GM18502 (cell line): ENCODE measurements at regions not wholly inside any gene's neighbourhood (a gene's known extent, or its start where the extent isn't known, plus 50 kb on each side); places are given as distances from the start of the nearest gene placed in this dataset.

ENCODE experiments used
- ATAC-seq: cut with Tn5 transposase; IDR thresholded peaks from one replicate; pipeline ENCODE4 v1.9.1; 2021; ENCODE audit warnings: mild to moderate bottlenecking; ENCODE audit not compliant: unreplicated experiment, poor library complexity

- ATAC-seq, result no peak
These were observed 175.3 kb upstream of the KLF14 start for GRCh38 chr7:130909161-130909836.

- ATAC-seq, result no peak
These were observed 176.1 kb upstream of the KLF14 start for GRCh38 chr7:130909881-130910672.

DNA sequence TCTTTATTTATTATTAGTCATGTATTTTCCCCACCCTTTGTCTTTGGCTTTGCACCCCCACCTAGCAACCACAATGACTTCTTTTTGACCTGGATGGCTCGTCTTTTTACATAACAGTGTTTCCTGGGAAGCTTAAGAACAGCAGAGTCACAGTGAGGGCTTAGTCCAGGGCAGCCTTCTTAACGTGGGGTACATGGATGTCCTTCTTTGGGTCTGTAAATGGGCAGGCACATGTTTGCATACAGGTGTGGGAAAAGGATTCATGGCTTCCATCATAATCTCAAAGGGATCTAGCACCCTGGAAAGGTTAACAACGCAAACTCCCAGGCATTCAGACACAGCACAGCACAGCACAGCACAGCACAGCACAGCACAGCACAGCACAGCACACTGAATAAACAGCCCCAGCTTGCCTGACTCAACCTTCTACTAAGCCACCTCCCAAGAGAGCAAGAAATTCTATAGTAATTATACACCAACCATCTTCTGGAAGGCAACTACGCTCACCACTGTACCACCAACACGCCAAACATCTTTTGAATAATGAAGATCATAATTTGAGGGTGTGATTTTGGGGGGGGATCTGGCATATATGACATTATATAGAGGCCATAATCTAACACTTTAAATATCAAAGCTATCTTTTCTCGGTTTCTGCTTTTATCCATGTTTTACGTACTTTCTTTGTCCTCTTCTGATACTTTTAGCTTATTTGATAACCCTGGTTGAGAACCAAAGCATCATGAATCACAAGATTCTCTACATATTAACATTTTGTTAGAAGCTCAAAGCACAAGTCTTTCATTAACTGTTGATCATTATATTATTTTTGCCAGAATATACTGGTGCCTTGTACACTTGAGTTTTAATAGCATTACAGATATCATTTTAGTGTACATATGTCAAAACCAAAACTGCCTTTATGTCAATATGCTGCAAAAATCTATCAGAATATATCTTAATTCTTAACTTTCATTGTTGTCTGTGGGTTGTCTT, 177.2 kb upstream of the KLF14 start:
- ATAC-seq, result no peak

DNA sequence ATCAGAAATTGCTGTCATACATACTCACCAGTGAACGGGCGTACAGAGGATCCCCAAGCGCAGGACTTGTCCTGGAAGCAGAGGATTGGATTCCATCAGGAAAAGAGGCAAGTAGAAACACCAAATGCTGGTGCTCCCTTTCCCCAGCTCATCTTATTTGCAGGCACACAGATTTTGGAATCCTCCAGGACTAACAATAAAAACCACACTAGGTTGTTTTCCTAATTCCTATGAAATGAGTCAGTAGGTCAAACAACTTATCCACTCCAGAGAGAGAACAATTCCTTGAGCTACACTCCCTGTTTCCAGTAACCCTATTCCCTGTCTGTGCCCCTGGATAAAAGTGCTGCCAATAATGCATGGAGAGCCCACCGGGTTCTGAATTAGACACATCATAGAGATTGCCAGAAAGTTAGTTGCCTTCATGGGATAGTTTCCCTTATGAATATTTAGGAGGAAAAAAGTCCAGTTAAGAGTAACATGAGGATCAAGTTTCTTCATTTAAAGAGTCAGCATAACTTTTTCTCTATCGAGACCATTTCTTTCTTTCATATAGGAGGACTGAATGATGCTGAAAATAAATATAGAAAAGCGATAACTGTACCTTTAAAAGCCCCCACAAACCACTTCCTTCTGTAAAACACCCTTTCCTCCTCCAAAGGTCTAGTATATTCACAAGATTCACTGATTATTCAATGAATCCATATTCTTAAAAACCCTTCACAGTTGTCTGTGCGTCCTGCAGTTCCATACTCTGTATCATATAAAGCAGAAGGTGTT, 178.3 kb upstream of the KLF14 start:
- ATAC-seq, result no peak

DNA sequence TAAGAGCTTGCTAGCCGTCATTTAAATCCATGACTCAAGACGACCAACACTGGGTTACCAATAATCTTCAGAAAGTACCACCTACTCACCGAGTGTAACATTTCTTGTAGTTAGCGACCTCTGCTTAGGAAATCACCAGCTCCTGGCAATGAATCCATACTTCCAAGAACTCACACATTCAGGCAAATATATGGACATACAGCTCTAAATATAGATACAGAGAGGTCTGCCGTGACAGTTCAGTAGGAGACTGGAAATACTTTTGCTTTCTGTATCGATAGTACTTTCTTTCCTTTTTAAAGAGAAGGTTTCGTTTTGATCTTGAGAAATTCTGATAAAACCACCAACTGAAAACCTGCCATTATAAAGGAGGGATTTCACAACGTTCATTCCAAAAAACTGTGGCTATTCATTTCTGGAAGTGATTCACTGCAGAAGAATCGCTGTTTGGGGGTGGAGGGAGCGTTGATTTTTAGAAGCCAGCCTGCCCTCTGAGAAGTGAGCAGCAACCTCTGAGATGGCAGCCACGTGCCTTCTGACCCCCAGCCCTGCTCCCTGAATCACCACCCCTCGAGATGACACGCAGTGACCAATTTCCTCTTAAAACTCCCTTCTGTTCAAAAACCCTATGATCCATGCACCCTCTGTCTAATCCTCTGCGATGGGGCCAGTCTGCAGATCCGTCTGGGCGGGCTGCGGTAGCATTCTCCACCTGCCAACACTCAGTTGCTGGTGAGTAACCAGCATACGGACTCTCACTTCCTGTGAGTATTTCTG, 179.0 kb upstream of the KLF14 start:
- ATAC-seq, result peak; percentile 90

DNA sequence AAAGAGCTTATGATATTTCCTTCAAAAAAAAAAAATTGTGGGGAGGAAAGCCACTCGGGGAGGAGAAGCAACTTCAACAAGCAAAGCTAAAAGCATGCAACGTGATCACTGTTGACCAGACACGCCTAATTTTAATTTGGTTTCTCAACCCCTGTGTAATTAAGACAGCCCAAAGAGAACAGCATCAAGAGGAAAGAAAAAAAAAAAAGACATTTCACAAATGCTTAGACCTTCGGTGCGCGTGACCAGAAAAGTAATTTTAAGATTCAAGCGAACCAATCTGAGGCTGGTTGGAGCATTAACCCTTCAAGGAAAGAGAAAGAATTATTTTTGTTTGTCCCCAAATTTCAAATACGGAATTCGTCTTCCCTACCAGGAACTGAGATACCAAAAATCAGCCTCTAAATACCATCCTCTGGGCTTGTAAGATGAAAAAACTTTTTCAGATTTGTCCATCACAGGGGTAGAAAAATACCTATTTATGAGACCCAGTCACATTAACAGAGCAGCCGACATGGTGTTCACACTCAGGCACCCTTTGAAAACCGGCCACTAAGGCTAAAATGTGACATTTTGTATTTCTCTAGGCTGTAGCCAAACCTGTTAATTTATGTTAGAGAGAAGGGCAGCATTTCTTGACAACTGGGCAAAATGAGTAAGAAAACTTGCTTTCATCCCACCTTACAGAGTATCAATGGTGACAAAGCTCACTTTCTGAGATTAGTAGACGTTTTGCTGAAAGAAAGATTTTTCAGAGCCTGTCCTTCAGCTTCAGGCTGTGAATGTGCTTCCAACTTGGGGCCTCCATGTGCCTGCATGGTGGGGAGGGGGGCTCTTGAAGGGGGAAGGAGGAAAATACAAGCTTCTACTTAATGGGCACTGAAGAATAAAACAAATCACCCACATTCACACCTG, 179.9 kb upstream of the KLF14 start:
- ATAC-seq, result no peak

GRCh38 chr7:130914554-130915294, 180.7 kb upstream of the KLF14 start:
- no peak for ATAC-seq

DNA sequence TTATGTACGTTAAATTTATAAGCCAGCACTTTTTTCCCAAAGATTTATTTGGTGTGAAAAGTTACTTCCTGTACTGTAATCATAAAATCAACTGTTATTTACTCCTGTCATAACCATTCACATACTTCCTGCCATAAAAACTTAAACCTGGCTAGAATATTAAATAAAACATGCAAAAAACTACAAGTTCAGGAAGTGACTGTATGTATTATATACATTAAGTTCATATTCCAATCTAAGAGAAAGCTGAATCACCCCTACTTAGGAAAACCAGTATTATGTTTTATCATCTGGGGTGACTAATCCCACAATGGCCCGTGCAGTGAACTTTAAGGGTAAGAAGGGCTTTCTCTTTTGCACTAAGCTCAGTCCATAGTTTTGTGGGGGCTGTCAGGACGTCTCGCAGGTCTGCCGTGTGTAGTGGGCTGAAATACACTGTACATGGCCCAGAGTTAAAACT, 183.7 kb upstream of the KLF14 start:
- ATAC-seq, result no peak

- ATAC-seq, result no peak
These were observed 184.4 kb upstream of the KLF14 start for GRCh38 chr7:130918129-130919052.

DNA sequence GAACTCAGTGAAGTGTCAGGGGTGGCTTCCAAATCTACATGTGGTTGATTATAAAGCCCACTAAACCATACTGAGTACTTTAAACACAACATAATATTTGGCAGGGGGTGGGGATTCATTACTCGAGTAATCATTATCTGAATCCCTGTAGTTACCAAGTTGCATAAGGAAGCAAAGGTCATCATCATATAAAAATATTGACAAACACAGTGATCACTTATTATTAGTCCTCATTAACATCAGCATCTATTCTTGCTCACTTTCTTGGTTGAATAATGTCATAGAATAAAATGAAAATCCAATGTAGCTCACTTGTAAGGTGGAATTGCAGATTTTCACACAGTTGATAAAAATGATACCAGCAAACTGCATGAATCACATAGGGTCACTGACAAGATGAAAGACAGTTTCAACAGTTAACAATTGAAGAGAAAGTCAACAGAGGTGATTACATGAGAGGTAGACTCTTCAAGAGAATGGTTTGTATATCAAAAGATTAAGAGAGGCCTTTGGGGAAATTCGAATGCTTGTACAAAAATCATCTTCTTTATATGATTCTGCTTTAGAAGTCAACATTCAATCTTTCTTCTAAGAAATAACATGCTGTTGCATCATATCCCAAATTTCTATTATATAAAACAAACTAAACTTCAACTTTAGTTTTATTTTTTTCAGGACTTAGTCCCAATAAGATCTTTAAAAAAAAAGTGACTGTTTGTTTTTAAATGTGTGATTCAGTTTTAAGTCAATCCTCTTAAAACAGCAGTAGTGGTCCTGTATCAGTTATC, 185.5 kb upstream of the KLF14 start:
- no peak for ATAC-seq

GRCh38 chr7:130920122-130920521, 186.1 kb upstream of the KLF14 start:
- ATAC-seq, result no peak

GRCh38 chr7:130921391-130922180, 187.6 kb upstream of the KLF14 start:
- ATAC-seq, result no peak

DNA sequence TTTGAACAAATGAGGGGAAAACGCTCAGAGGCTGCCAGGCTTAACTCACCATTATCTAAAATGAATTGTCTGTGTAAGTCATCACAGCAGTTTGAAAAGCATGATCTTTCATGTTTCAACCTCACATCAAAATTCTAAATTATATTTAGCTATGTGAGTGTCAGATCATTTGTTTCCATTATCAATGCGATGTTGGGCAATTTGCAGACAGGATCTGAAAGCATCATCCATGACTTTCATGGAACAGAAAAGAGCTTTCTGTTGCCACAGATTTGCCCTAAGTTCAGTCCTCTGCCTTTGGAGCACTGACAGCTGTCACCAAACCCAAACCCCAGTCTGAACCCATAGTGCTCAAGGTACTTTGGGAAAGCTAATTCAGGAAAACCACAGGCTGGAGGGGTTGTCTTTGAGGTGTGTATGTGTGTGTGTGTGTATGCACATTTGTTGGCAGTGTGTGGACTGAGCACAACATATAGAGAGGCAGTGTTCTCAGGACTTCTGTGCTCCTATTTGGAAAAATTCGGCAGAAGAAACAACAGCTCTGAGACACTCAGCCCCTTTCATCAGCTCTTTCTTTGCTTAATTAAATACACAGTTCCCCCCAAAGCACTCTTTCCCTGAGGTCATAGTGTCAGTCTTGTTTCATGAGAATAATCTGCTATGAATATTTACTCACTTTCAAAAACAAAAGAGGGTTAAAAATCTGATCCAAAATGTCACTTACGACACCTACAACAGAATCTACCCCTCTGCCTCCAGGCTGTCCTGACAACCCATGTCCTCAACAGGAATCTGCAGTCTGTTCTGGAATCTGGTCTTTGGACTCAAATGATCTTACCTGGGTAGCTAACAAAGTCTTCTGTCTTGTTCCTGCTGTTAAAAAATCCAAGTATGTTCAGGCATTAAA, 188.5 kb upstream of the KLF14 start:
- no peak for ATAC-seq

DNA sequence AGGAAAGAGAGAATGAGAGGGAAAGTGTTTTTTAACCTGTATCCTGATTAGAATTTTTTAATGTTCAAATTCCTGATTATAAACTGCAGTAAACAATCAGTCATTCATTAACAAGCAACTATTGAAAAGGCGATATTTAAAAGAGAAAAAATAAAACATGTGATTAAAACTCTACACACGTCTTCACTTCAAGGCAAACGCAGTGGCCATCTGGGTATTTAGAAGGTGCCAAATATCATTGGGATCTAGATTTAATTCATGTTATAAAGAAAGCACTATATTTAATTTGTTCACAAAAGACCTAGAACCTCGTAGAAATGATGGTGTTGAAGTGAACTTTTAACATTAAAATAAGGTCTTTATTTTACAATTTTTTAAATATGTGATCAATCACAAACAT, 189.4 kb upstream of the KLF14 start:
- no peak for ATAC-seq
